MM.1S (cell line): ENCODE measurements at regions not wholly inside any gene's neighbourhood (a gene's known extent, or its start where the extent isn't known, plus 50 kb on each side); places are given as distances from the start of the nearest gene placed in this dataset.

Experiments
- DNase-seq: peaks from one replicate; pipeline ENCODE4 v3.0.0-alpha.2; 2015
- H2AFZ ChIP-seq: fragments of 300-600 bp; sonication (generic); 2 replicates; pipeline ENCODE4 v1.6.0; 2016; ENCODE audit warnings: antibody characterized with exemption, low read length
- H3F3A ChIP-seq: fragments of 300-600 bp; sonication (generic); 2 replicates; pipeline ENCODE4 v1.6.1; 2016; ENCODE audit warnings: mild to moderate bottlenecking, antibody characterized with exemption, low read length, moderate library complexity, mixed read lengths; ENCODE audit not compliant: insufficient read depth
- H3K27ac ChIP-seq: fragments of 300-600 bp; sonication (generic); 2 replicates; pipeline ENCODE4 v1.5.1; 2016; ENCODE audit warnings: mild to moderate bottlenecking, low read length
- H3K27me3 ChIP-seq: fragments of 300-600 bp; sonication (generic); replicated peaks from 2 replicates; pipeline ENCODE4 v1.6.0; 2016; ENCODE audit warnings: low read length; ENCODE audit not compliant: insufficient read depth
- H3K36me3 ChIP-seq: fragments of 300-600 bp; sonication (generic); replicated peaks from 2 replicates; pipeline ENCODE4 v1.6.1; 2016; ENCODE audit warnings: mild to moderate bottlenecking, low read length, mixed read lengths; ENCODE audit not compliant: insufficient read depth
- H3K4me1 ChIP-seq: fragments of 300-600 bp; sonication (generic); 2 replicates; pipeline ENCODE4 v1.6.1; 2016; ENCODE audit warnings: low read length, mixed read lengths
- H3K4me2 ChIP-seq: fragments of 300-600 bp; sonication (generic); 2 replicates; pipeline ENCODE4 v1.6.0; 2016; ENCODE audit warnings: low read depth, low read length
- H3K4me3 ChIP-seq: fragments of 300-600 bp; sonication (generic); 2 replicates; pipeline ENCODE4 v1.5.1; 2016; ENCODE audit warnings: low read length, mixed read lengths
- H3K79me2 ChIP-seq: fragments of 300-600 bp; sonication (generic); 2 replicates; pipeline ENCODE4 v1.6.1; 2016; ENCODE audit warnings: mixed run types, low read length, mixed read lengths
- H3K9ac ChIP-seq: fragments of 300-600 bp; sonication (generic); 2 replicates; pipeline ENCODE4 v1.6.1; 2016; ENCODE audit warnings: low read length, mixed read lengths
- H3K9me2 ChIP-seq: fragments of 300-600 bp; sonication (generic); replicated peaks from 2 replicates; pipeline ENCODE4 v1.6.1; 2016; ENCODE audit warnings: mild to moderate bottlenecking, low read length, mixed read lengths; ENCODE audit not compliant: insufficient read depth
- H3K9me3 ChIP-seq: fragments of 300-600 bp; sonication (generic); replicated peaks from 2 replicates; pipeline ENCODE4 v1.6.1; 2016; ENCODE audit warnings: mild to moderate bottlenecking, low read length, mixed read lengths; ENCODE audit not compliant: insufficient read depth
- H4K20me1 ChIP-seq: fragments of 300-600 bp; sonication (generic); 2 replicates; pipeline ENCODE4 v1.6.1; 2016; ENCODE audit warnings: mild to moderate bottlenecking, low read length, moderate library complexity, mixed read lengths; ENCODE audit not compliant: insufficient read depth
- CTCF ChIP-seq: fragments of 300-600 bp; sonication (generic); IDR thresholded peaks from 2 replicates; pipeline ENCODE4 v1.5.1; 2016; ENCODE audit warnings: antibody characterized with exemption, low read length, mixed read lengths
- EZH2 ChIP-seq: fragments of 300-600 bp; sonication (generic); optimal IDR thresholded peaks from 2 replicates; pipeline ENCODE3; 2017; ENCODE audit warnings: low read depth, mild to moderate bottlenecking, antibody characterized with exemption, low read length, mixed read lengths
- EZH2phosphoT487 ChIP-seq: fragments of 300-600 bp; sonication (generic); IDR thresholded peaks from 2 replicates; pipeline ENCODE4 v1.6.1; 2018; ENCODE audit warnings: antibody characterized with exemption, low read length

- no peaks in the 10 kb centered on the region for H3F3A ChIP-seq
- H3K4me3 ChIP-seq = no peak overlapping the region
- H3K9me3 ChIP-seq = no peaks in the 10 kb centered on the region
- no peak overlapping the region for H3K4me2 ChIP-seq
- H3K27me3 ChIP-seq = no peaks in the 10 kb centered on the region
- no peaks in the 10 kb centered on the region for H3K36me3 ChIP-seq
- H3K9me2 ChIP-seq = no peaks in the 10 kb centered on the region
- no peak overlapping the region for H2AFZ ChIP-seq
- no peak for DNase-seq
- H3K27ac ChIP-seq = no peak overlapping the region
- no peaks in the 10 kb centered on the region for H4K20me1 ChIP-seq
- TF ChIP-seq CTCF (no peak), EZH2 (no peak)
- peaks cover 5% of the 10 kb centered on the region; the same call in 1 of the 2 replicates for H3K4me1 ChIP-seq
- no peaks in the 10 kb centered on the region for H3K79me2 ChIP-seq
- no peak overlapping the region for H3K9ac ChIP-seq
Observed at GRCh38 chr12:108399514-108399913, 60.4 kb upstream of the CMKLR1 start.

GRCh38 chr12:108394196-108394595 is 55.1 kb upstream of the CMKLR1 start:
- Histone ChIP-seq H3K27ac (no peak overlapping the region), H3K36me3 (no peaks in the 10 kb centered on the region), H3K79me2 (no peaks in the 10 kb centered on the region), H3K4me2 (no peak overlapping the region), H3F3A (no peaks in the 10 kb centered on the region), H3K27me3 (no peaks in the 10 kb centered on the region), H4K20me1 (no peaks in the 10 kb centered on the region), H3K4me3 (no peak overlapping the region), H3K4me1 (no peaks in the 10 kb centered on the region), H2AFZ (no peak overlapping the region), H3K9me2 (no peaks in the 10 kb centered on the region), H3K9me3 (no peaks in the 10 kb centered on the region), H3K9ac (no peak overlapping the region)
- TF ChIP-seq EZH2phosphoT487 (no peak), CTCF (no peak), EZH2 (no peak)
- DNase-seq = no peak

- Histone ChIP-seq H3K9me3 (no peaks in the 10 kb centered on the region), H3K9me2 (no peaks in the 10 kb centered on the region), H4K20me1 (no peaks in the 10 kb centered on the region), H3K36me3 (no peaks in the 10 kb centered on the region), H3K9ac (no peak overlapping the region), H2AFZ (no peak overlapping the region), H3K4me3 (no peak overlapping the region), H3F3A (no peaks in the 10 kb centered on the region), H3K27ac (no peak overlapping the region), H3K27me3 (no peaks in the 10 kb centered on the region), H3K4me1 (no peaks in the 10 kb centered on the region), H3K79me2 (no peaks in the 10 kb centered on the region), H3K4me2 (no peak overlapping the region)
- TF ChIP-seq EZH2phosphoT487 (no peak), CTCF (no peak), EZH2 (no peak)
- no peak for DNase-seq
Observed at GRCh38 chr12:108392284-108392683, 53.2 kb upstream of the CMKLR1 start.
